Activated CD4-positive, CD25-positive, alpha-beta regulatory T cell treated with anti-CD3 and anti-CD28 coated beads, Interleukin-2, amount 50 U/mL, for 24 hours (primary cell): ENCODE measurements at regions not wholly inside any gene's neighbourhood (a gene's known extent, or its start where the extent isn't known, plus 50 kb on each side); places are given as distances from the start of the nearest gene placed in this dataset.
"Not testable (repeated sequence)": the region's sequence is repeated elsewhere in the genome, so short reads cannot be mapped to it uniquely, and the experiment has no call there.

ENCODE experiments used
- ATAC-seq, 2 donors: fragments of 150-1000 bp; cut with Tn5 transposase; one replicate each; pipeline ENCODE4 v1.10.0; 2021; ENCODE audit warnings: mild to moderate bottlenecking in 1 of 2, moderate library complexity in 1 of 2

GRCh38 chr16:48820379-48820778, 210.4 kb upstream of the N4BP1 start:
- ATAC-seq: no peak

GRCh38 chr16:48818257-48818656, 208.3 kb upstream of the N4BP1 start:
- ATAC-seq: no peak

GRCh38 chr16:48817032-48817431, 207.1 kb upstream of the N4BP1 start:
- ATAC-seq: no peak

DNA sequence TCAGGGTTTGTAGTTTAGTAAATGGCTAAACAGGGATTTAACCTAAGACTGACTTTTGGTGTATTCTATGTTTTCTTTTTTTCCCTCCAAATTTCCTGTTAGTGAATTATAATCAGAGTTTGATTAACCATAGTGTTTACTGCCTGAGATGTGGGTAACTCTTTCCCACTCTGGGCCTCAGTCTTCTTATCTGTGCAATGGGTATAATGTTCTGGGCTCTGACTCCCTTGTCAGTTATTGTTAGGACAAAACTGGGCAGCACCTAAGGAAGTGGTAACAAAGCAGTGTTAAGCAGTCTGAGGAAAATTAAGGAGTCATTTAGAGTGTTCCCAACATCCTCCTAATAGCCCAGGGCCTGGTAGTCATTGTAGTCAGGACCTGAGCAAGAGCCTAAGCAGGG, 206.4 kb upstream of the N4BP1 start:
- ATAC-seq: no peak

- no peak for ATAC-seq
Observed at GRCh38 chr16:48814994-48815393, 205.0 kb upstream of the N4BP1 start.

- no peak for ATAC-seq
Observed at GRCh38 chr16:48813485-48813884, 203.5 kb upstream of the N4BP1 start.

GRCh38 chr16:48812856-48813255, 202.9 kb upstream of the N4BP1 start:
- no peak for ATAC-seq

DNA sequence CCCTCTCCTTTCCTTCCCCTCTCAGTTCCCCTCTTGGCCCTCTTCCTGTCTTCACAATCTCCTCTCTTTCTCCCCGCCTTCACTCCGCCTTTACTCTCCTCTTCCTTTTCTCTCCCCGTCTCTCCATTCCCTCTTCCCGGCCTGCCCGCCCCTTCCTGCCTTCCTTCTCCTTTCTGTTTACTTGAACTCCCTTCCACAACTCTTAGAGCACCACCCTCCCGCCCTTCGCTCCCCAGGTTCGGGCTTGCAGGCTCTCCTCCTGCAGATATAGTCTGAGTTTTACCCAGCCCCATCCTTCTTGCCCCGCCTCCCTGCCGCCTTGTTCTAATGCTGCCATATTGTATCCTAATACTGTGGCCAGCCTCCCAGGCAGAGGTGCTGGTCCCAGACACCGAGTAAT, 201.5 kb upstream of the N4BP1 start:
- ATAC-seq: no peak

GRCh38 chr16:48810803-48811453, 200.9 kb upstream of the N4BP1 start:
- no peak for ATAC-seq

GRCh38 chr16:48810436-48810802, 200.4 kb upstream of the N4BP1 start:
- no peak for ATAC-seq

GRCh38 chr16:48790151-48790550, 180.2 kb upstream of the N4BP1 start:
- no peak for ATAC-seq

GRCh38 chr16:48788475-48788874, 178.5 kb upstream of the N4BP1 start:
- no peak for ATAC-seq

DNA sequence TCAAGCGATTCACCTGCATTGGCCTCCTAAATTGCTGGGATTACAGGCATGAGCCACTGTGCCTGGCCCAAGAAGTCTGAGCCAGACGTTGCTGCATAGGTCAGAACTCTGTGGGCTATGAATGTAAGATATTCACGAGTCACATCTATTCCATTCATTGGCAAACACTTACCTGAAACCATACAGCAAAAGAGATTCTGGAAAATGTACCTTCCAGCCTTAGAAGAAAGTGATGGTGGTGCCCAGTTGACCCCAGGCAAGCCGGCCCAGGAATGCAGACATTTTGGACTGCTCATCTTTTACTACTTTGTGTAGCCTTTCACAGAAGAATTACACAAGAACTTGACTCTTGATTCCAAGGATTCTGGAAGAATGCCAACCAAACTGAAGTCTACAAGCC, 135.6 kb upstream of the N4BP1 start:
- no peak for ATAC-seq

DNA sequence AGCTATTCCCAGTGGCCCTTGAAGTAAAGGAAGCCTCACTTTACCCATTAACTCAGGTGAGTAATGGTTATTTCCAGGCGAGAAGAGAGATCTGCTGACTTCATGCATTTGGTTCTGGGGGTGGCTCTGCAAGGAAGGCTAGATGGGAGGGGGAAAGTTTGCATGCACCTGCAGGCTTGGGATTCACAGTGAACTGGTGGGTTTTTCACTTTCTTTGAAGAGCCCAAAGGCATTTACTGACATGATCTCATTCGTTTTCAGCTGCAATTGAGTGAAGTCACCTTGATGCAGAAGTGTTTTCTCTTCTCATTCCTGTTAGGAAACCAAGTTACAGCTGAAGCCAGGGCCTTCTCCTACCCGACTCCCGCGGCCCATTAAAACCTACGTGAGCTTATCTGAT, 131.0 kb upstream of the N4BP1 start:
- no peak for ATAC-seq

DNA sequence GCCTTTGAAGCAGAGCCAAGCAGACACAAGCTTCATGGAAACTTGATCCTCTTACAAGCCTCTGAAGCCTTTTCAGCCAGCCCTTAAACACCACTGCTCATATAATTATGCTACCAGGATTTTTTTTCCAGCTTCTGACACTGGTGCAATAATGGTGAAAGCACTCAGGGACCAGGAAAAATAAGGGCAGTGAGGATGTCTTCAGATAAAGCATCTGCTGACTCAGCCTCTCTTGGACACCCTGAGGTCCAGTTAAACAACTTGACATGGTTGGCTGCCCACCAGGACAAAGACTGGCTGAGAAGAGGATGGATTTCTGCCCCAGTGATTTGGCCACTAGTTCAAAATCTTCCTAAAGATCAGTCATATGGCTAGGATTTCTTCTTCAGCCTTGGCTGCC, 124.2 kb upstream of the N4BP1 start:
- no peak for ATAC-seq

- no peak for ATAC-seq
Observed at GRCh38 chr16:48704710-48705109, 94.7 kb upstream of the N4BP1 start.

GRCh38 chr16:48687421-48688038, 77.5 kb upstream of the N4BP1 start:
- peak in 1 of 2 donors; percentile 30 for ATAC-seq

- ATAC-seq: no peak
Observed at GRCh38 chr16:48684148-48684547, 74.2 kb upstream of the N4BP1 start.

- no peak for ATAC-seq
Observed at GRCh38 chr16:48682971-48683370, 73.0 kb upstream of the N4BP1 start.

DNA sequence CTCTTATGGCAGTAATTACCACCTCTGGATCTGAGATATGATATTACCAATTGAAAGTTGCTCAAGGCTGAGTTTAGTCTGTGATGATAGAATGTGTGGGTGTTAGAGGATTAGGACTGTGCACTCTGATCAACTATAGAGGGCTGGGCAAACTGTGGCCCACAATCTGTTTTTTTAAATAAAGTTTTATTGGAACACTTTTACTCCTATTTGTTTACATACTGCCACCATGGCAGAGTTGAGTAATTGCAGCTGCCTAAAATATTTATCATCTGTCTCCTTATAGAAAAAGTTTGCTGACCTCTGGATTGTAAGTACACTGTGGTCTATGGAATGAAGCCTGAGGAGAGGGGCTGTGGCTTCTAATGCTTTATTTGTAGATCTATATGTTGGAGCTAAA, 71.5 kb upstream of the N4BP1 start:
- ATAC-seq: no peak

- no peak for ATAC-seq
Observed at GRCh38 chr16:48680881-48681280, 70.9 kb upstream of the N4BP1 start.

- no peak for ATAC-seq
Observed at GRCh38 chr16:48676836-48677235, 66.9 kb upstream of the N4BP1 start.

DNA sequence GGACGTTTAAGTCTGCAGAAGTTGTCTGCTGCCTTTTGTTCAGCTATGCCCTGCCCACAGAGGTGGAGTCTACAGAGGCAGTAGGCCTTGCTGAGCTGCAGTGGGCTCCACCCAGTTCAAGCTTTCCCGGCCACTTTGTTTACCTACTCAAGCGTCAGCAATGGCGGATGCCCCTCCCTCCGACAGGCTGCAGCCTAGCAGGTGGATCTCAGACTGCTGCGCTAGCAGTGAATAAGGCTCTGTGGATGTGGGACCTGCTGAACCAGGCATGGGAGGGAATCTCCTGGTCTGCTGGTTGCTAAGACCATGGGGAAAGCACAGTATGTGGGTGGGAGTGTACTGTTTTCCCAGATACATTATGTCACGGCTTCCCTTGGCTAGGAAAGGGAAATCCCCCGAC, 58.2 kb upstream of the N4BP1 start:
- not testable (repeated sequence) for ATAC-seq

- no peak for ATAC-seq
Observed at GRCh38 chr16:48659940-48660339, 50.0 kb upstream of the N4BP1 start.
